Pulmonary artery endothelial cell (primary cell): ENCODE measurements at regions not wholly inside any gene's neighbourhood (a gene's known extent, or its start where the extent isn't known, plus 50 kb on each side); places are given as distances from the start of the nearest gene placed in this dataset.
"Not testable (repeated sequence)": the region's sequence is repeated elsewhere in the genome, so short reads cannot be mapped to it uniquely, and the experiment has no call there.

Experiments
- DNase-seq: peaks from one replicate; pipeline ENCODE4 v3.0.0-alpha.2; 2011; ENCODE audit warnings: low read depth, low spot score

GRCh38 chr6:22349051-22349450 lies 52.2 kb upstream of the PRL start:
- no peak for DNase-seq

DNA sequence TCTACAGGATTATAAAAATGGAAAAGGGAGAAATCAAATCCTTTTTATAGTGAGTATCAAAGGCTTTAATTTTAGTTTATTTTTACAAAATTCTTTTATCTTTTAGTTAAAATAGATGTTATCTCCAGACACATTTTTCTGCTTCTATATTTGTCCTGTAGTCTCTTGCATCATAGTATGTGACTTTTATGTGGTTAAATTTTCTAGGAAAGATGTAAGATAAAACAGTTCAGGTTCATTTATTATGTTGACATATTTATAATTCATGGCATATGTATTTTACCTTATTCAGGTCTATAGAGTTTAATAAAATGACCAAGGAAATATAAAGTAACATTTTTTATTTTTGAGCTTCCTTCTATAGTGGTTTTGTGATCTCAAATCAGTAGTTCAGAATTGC lies 52.7 kb upstream of the PRL start:
- no peak for DNase-seq

- no peak for DNase-seq
These were observed 53.3 kb upstream of the PRL start for GRCh38 chr6:22350109-22350508.

DNA sequence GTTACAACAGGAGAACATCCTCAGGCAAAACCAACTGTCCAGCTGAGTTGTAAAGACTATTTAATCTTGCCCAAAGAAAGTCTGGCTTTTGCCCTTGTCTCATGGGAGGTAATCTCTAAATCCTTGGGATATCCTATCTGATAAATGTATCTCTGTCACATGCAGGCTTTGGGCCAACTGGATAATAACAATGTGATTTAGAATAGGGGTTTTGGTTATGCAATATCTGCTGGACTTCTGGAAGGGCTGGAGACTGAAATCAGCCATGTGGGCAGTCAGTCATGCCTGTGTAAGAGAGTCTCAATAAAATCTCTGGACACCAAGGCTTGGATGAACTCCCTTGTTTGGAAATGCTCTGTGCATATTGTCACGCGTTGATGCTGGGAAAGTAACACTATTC lies 56.3 kb upstream of the PRL start:
- DNase-seq, result no peak

DNA sequence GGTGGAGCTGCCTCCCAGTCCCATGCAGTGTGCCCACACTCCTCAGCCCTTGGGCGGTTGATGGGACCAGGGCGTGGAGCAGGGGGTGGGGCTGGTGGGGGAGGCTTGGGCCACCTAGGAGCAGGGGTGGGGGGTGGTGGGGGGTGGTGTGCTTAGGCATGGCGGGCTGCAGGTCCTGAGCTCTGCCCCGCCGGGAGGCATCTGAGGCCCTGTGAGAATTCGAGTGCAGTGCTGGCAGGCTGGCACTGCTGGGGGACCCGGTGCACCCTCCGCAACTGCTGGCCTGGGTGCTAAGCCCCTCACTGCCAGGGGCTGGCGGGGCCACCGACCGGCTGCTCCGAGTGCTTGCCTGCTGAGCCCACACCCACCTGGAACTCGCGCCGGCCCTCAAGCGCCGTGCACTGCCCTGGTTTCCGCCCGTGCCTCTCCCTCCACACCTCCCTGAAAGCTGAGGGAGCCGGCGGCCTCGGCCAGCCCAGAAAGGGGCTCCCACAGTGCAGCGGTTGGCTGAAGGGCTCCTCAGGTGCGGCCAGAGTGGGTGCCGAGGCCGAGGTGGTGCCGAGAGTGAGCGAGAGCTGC lies 59.6 kb upstream of the PRL start:
- no peak for DNase-seq

- no peak for DNase-seq
These were observed 60.9 kb upstream of the PRL start for GRCh38 chr6:22357724-22358189.

- DNase-seq, result no peak
These were observed 64.7 kb upstream of the PRL start for GRCh38 chr6:22361576-22361975.

GRCh38 chr6:22362361-22362760 lies 65.5 kb upstream of the PRL start:
- DNase-seq, result no peak

DNA sequence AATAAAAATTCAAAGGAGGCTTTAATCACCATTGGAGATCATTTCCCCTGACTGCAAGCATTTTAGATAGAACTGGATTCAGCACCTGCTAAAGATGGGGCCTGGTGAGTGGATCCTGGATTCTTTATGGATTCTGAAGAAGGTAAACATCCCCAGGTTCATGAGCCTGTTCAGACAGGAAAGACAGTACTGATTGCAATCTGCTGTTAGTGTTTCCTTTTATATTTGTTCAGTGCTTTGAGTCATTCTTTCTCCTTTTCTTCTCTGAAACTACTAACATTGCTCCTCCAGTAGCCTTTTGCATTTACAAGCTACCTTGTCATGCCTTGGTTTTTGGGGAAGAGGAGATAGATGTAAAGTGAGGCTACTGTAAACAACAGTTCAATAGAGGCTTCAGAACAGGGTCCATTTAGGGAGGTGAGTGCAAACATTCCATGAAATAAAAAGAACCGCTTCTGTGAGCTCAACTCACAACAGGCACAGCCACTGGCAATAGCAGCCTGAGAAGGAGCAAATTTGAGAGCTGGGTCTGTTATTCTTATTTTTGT lies 66.4 kb upstream of the PRL start:
- no peak for DNase-seq

- no peak for DNase-seq
These were observed 66.9 kb upstream of the PRL start for GRCh38 chr6:22363714-22364239.

DNA sequence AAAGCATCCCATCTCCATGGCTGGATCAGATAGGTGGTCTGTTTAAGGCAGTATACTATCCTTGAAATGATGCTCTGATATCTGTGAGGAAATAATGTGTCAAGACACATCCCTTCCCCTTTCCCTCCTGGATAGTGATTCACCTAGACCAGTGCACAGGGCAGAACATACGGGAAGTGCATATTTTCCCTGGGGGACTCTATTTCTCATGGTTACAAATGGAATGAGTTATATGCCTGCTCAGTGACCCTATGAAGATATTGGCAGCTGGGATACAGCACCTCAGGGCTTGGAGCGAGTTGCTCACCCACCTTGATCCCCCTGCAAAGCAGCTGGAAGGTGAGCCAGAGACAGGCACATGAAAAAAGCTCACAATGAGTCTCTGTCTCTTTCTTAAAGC lies 67.5 kb upstream of the PRL start:
- DNase-seq, result no peak

GRCh38 chr6:22366214-22366613 lies 69.4 kb upstream of the PRL start:
- no peak for DNase-seq

GRCh38 chr6:22367346-22367745 lies 70.5 kb upstream of the PRL start:
- no peak for DNase-seq

DNA sequence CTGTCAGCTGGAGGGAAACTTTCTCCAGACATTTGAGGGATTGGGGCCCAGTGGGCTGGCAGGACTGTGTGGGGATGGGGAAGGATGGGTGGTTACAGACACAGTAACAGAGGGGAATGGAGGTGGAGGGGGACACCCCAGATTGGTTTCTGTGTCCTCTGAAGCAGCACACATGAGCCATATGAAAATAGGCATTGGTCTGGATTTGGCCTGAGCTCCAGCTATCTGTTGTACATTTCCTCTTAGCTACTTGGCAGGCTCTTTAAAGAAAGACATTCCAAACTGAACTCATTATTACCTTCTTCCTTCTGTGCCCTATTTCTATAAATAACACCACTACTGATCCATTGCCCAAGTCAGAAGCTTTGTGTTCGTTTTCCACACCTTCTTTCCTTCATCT lies 72.0 kb upstream of the PRL start:
- no peak for DNase-seq

- DNase-seq, result no peak
These were observed 76.1 kb upstream of the PRL start for GRCh38 chr6:22372922-22373321.

GRCh38 chr6:22374950-22375349 lies 78.1 kb upstream of the PRL start:
- not testable (repeated sequence) for DNase-seq

DNA sequence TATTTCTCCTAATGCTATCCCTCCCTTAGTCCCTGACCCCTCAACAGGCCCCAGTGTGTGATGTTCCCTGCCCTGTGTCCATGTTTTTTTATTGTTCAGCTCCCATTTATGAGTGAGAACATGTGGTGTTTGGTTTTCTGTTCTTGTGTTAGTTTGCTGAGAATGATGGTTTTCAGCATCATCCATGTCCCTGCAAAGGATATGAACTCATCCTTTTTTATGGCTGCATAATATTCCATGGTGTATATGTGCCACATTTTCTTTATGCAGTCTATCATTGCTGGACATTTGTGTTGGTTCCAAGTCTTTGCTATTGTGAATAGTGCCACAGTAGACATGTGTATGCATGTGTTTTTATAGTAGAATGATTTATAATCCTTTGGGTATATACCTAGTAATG lies 79.5 kb upstream of the PRL start:
- not testable (repeated sequence) for DNase-seq

DNA sequence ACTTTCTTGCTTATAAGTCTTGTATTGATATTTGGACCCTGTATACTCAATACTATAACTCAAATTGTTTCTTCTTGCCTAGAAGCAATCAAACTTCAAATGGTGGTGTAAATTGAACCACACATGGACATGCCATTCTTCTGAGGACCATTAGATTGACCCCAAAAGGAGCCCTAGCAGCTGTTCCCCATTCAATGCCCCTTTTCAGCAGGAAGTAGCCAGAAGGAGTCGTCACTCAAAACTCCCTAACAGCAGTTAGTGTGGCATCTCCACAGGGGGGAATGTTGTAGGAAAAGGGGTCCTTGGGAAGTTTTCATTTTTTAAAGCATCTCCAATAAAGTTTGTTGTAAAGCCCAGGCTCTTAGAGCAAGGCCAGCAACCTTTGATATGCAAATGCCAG lies 81.7 kb upstream of the PRL start:
- DNase-seq, result not testable (repeated sequence)

GRCh38 chr6:22380236-22380635 lies 83.4 kb upstream of the PRL start:
- DNase-seq, result no peak

DNA sequence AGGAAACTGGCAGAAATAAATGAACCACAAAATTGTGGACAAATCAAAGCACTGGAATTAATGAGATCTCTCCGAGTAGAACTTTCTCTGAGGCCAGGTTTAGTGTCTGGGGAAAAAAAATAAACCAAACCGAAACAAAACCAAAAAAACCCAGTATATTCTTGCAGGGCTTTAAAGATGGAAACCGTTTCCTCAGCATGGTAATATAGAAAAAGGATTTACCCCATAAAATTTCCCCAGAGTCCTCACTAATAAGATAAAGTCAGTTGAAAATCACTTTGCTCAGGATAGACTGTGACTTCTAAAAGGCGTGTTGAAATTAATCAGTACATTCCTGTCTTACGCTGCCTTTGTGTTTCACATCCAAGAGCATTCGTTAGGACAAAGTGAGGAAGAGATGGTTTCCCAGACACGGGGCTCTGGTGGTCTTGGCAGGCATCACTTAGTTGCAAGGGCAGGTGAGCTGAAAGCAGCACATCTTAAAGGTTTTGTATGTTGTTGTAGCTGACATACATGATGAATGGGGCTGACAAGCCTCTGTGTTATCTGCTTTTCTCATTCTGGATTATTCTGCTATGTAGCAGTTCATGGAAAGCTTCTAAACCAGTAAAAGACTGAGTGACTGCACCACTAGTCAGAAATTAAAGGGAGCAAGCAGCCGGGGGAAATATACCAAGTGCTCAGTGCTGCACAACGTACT lies 85.2 kb upstream of the PRL start:
- DNase-seq, result no peak

DNA sequence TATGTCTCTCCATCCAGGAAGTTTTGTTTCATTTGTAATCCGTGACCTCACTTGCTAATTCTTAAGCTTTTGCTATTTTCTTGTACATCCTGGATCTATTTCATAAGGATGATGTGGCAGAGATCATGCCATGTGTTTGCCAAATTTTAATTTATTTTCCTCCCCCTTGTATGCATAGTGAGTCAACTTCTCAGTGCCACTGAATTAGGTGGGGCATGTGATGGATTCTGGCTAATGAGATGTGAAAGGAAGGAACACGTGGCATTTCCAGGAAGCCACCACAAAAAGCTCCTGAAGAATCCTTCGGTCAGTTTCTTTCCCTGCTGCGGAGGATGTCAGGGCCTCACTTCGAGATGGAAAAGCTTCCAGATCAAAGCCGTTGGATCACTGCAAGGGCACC lies 86.2 kb upstream of the PRL start:
- DNase-seq, result no peak

- DNase-seq, result no peak
These were observed 95.9 kb upstream of the PRL start for GRCh38 chr6:22392711-22393110.

- DNase-seq, result no peak
These were observed 97.9 kb upstream of the PRL start for GRCh38 chr6:22394691-22395090.
